SU-DHL-6 (cell line): ENCODE measurements at regions not wholly inside any gene's neighbourhood (a gene's known extent, or its start where the extent isn't known, plus 50 kb on each side); places are given as distances from the start of the nearest gene placed in this dataset.
"Not testable (repeated sequence)": the region's sequence is repeated elsewhere in the genome, so short reads cannot be mapped to it uniquely, and the experiment has no call there.

Experiments used
- H2AFZ ChIP-seq: fragments of 200-600 bp; sonication (generic); 2 replicates; pipeline ENCODE4 v1.6.1; 2014; ENCODE audit warnings: low read depth, mild to moderate bottlenecking, moderate library complexity, mixed read lengths, antibody characterized with exemption, low read length; ENCODE audit not compliant: severe bottlenecking
- H3F3A ChIP-seq: fragments of 200-600 bp; shearing (Covaris generic); 2 replicates; pipeline ENCODE4 v1.6.0; 2016; ENCODE audit warnings: antibody characterized with exemption, mild to moderate bottlenecking; ENCODE audit not compliant: insufficient read depth
- H3K27ac ChIP-seq: fragments of 200-600 bp; sonication (generic); 2 replicates; pipeline ENCODE4 v1.5.1; 2016; ENCODE audit warnings: low read depth, mild to moderate bottlenecking, low read length, moderate library complexity, mixed read lengths
- H3K27me3 ChIP-seq: fragments of 200-600 bp; sonication (generic), shearing (Covaris generic); 2 replicates; pipeline ENCODE4 v1.6.0; 2014; ENCODE audit warnings: mild to moderate bottlenecking, low read length
- H3K36me3 ChIP-seq: fragments of 200-600 bp; sonication (generic); 2 replicates; pipeline ENCODE4 v1.6.1; 2014; ENCODE audit warnings: mild to moderate bottlenecking, low read length, mixed read lengths
- H3K4me2 ChIP-seq: fragments of 300-600, 200-600 bp; shearing (Covaris generic), sonication (generic); 2 replicates; pipeline ENCODE4 v1.6.0; 2014; ENCODE audit warnings: low read length, low read depth, mild to moderate bottlenecking; ENCODE audit not compliant: poor library complexity, severe bottlenecking
- H3K4me3 ChIP-seq: fragments of 200-600 bp; sonication (generic); 2 replicates; pipeline ENCODE4 v1.5.1; 2014; ENCODE audit warnings: antibody characterized with exemption, low read length, mild to moderate bottlenecking, mixed read lengths; ENCODE audit not compliant: insufficient read depth, poor library complexity, severe bottlenecking
- H3K79me2 ChIP-seq: fragments of 200-600 bp; sonication (generic); 2 replicates; pipeline ENCODE4 v1.6.1; 2014; ENCODE audit warnings: mild to moderate bottlenecking, low read length, moderate library complexity; ENCODE audit not compliant: insufficient read depth
- H3K9ac ChIP-seq: fragments of 200-600 bp; sonication (generic); 2 replicates; pipeline ENCODE4 v1.7.0; 2014; ENCODE audit warnings: mild to moderate bottlenecking, low read length
- H3K9me2 ChIP-seq: fragments of 200-600 bp; sonication (generic); replicated peaks from 2 replicates; pipeline ENCODE4 v1.6.1; 2014; ENCODE audit warnings: low read length; ENCODE audit not compliant: insufficient read depth
- H3K9me3 ChIP-seq: fragments of 200-600 bp; sonication (generic); 2 replicates; pipeline ENCODE4 v1.6.1; 2014; ENCODE audit warnings: low read length, mixed read lengths; ENCODE audit not compliant: insufficient read depth
- H4K20me1 ChIP-seq: fragments of 200-600 bp; sonication (generic); 2 replicates; pipeline ENCODE4 v1.6.1; 2014; ENCODE audit warnings: low read depth, mild to moderate bottlenecking, antibody characterized with exemption, low read length, moderate library complexity, mixed read lengths

GRCh38 chr20:30725188-30725587, 532.3 kb upstream of the DEFB115 start:
- not testable (repeated sequence) for H3K4me3 ChIP-seq, H3K36me3 ChIP-seq, H3K79me2 ChIP-seq, H3K27ac ChIP-seq, H3K9me2 ChIP-seq, H3K4me2 ChIP-seq, H3K27me3 ChIP-seq, H2AFZ ChIP-seq, H4K20me1 ChIP-seq, H3K9ac ChIP-seq, H3K9me3 ChIP-seq, H3F3A ChIP-seq

- H3K9ac ChIP-seq, H3K27ac ChIP-seq, H3F3A ChIP-seq, H3K4me2 ChIP-seq, H3K79me2 ChIP-seq, H3K4me3 ChIP-seq, H3K27me3 ChIP-seq, H3K36me3 ChIP-seq, H3K9me3 ChIP-seq, H4K20me1 ChIP-seq, H3K9me2 ChIP-seq, H2AFZ ChIP-seq: not testable (repeated sequence)
These were observed 529.1 kb upstream of the DEFB115 start for GRCh38 chr20:30728271-30728885.
